HG03196 (cell line): ENCODE measurements at regions not wholly inside any gene's neighbourhood (a gene's known extent, or its start where the extent isn't known, plus 50 kb on each side); places are given as distances from the start of the nearest gene placed in this dataset.

Source experiments
- ATAC-seq: cut with Tn5 transposase; IDR thresholded peaks from one replicate; pipeline ENCODE4 v1.9.1; 2021; ENCODE audit not compliant: unreplicated experiment

DNA sequence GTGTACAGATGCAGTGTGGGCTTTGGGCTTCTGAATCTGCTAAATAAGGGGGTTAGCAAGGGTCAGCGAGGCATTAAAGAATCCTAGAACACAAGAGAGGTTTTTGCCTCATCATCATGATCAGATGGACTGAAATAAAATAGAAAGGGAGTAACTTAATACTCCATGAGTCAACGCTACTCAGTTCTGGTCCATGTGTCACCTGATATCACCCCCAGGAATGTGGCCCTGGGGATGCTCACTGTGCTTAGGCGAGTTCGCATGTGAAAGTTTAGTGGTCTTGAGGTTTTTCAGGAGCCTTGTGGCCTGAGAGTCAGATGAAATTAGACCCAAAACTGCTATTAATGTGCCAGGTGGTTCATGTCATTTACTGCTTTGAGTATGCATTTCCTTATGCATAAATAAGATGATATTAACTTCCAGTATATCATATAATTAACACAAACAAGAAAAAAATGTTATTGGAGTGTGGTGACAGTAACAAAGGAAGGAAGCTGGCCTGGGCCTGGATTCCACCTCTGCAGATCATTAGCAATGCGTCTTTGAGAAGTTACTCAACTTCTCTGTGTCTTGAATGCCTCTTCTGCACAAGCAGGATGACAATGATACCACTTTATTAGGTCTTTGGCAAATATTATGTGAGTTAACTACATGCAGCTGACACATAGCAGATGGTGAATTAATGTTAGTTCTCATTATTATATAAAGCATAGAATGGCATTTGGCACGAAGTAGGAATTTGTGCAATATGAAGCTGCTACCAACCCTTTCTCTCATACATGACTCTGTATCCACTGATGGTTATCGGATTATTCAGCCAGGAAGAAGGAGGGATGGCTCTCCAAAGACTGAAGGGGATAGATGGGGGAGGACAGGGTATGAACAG, 1272.6 kb downstream of the AACS start:
- ATAC-seq = no peak

DNA sequence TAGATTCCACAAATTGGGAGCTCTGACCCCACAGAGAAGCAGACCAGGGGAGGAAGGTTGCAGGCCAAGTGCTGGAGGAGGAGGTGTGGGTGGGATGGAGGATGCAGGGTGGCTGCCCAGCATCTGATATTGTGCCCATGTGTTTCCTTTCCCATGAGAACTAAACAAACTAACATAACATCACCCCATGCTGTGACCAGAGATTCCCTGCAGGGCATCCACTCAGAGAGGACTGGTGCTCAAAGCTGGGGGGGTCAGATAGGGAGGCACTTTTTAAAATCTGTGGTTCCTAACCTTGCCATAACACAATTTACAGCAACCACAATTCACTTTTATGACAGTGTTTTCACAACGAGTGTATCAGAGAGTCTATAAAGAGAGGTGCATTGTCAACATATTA, 1277.6 kb downstream of the AACS start:
- no peak for ATAC-seq

GRCh38 chr12:126343321-126343720, 1278.1 kb downstream of the AACS start:
- ATAC-seq = no peak

GRCh38 chr12:126346087-126346486, 1280.9 kb downstream of the AACS start:
- no peak for ATAC-seq

DNA sequence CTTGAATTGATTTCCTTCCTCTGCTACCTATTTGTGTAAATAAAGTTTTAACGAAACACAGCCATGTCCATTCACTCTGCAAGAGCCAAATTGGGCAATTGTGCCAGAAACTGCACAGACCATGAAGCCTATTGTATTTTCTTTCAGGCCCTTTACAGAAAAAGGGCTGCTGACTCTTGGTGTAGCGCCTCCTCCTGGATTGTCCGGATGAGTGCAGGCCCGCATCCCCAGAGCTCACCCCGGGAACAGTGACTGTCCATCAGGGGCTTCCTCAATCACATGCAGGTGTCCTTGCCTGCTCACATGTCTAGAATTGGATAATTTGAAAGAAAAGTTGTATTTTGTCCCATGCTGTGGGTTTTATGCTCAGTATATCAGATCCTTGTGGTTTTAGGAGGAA, 1282.2 kb downstream of the AACS start:
- ATAC-seq = no peak

GRCh38 chr12:126349383-126349782, 1284.1 kb downstream of the AACS start:
- no peak for ATAC-seq

DNA sequence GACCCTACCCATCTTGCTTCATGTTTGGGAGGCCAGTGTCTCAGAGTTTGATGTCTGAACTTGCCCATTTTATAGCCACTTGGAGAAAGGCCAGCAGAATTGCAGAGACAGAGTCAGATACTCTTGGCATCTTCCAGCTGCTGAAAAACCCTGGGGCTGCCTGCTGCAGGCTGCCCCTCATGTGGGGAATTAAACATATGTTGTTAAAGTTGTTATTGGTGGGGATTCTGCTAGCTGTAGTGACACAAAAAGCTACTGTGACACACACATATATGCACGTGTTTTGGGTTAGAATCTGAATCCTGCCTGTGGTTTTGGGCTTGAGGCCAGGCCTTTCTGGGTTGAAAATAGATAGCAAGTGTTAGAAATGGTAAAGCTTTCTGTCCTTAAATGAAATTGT, 1288.4 kb downstream of the AACS start:
- no peak for ATAC-seq

DNA sequence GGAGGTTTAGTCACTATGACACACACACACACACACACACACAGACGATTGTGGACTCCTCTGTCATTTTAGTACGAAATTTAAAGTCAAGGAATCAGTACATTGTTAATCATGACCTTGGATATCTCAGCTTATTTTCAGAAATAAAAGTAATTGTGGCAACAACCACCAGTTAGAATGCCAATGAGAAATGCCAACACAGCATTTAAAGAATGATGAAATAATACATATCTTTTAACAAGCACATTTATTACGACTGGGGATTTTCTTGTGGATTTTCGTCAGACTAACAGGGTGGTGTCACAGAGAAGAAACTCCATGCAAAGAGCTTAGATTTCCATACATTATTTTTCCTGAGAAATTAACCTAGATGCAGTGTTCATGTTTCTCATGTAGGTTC, 1289.4 kb downstream of the AACS start:
- no peak for ATAC-seq

DNA sequence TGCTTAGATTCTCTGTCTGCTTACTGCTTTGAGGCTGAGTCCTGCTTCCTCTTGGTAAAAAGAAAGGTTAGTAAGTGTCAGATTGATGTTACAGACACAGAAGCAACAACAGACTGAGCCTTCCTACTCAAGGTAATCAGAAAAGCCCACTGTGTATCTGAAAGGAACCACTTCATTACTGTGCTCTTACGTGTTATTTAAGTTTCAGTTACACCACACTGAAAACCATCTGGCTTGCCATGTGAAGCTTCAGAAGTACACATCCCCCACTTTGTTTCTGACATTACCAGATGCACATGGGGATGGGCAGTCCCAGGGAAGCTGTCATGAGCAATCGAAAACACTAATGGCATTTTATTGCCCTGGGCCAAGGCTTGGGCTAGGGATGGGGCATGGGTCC, 1290.1 kb downstream of the AACS start:
- no peak for ATAC-seq

- ATAC-seq = no peak
Measured at GRCh38 chr12:126358806-126359205, 1293.6 kb downstream of the AACS start.

DNA sequence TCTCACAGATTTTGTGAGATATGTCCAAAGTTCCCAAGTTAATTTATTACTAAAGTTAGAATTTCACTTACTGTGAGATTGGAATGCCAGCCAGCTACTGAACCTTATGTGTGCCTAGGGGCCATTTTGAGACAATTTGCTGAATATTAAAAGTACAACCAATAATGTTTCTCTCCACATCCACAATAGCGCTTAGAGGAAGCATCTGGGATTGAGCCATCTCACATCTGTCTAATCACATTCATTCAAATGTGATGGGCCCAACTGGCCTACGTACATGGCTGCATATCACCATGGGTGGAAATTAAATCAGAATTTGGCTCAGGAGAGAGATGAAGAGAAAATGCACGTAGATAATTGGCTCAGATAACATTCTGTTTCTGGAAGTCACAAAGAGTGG, 1294.0 kb downstream of the AACS start:
- no peak for ATAC-seq

- no peak for ATAC-seq
Measured at GRCh38 chr12:126361804-126362203, 1296.6 kb downstream of the AACS start.

DNA sequence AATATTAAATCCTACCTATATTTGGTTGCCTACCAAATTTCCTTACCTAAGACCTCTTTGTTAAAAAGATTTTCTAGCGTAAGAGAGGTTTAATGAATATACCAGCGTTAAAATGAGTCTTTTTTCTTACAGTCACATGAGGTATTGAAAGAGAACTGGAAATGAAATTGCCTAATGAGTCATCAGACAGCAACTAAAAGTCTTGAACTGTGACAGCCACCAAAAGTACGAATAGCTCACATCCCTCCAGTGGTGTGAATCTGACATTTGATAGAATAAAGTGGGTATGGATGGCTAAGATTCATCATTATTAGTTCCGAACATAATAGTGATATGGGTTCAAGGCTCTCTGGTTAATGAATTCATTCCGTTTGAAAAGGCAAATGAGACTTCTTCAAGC, 1297.3 kb downstream of the AACS start:
- no peak for ATAC-seq

DNA sequence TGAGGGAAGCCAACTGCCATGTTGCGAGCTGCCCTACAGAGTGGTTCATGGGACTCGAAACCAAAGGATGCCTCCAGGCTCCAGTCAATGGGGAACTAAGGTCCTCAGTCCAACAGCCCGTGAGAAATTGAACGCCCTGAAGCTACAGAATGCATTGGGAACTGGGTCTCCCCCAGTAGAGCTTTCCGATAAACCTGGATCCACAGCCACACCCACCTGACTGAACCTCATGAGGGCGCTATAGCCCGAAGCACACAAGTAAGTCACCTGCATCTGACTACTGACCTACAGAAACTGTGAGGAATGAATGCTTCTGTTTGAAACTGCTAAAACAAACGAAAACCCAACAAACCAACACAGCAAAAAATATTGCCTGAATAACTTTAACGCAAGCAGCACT, 1297.7 kb downstream of the AACS start:
- ATAC-seq = no peak

- ATAC-seq = no peak
Measured at GRCh38 chr12:126369487-126370463, 1304.5 kb downstream of the AACS start.

DNA sequence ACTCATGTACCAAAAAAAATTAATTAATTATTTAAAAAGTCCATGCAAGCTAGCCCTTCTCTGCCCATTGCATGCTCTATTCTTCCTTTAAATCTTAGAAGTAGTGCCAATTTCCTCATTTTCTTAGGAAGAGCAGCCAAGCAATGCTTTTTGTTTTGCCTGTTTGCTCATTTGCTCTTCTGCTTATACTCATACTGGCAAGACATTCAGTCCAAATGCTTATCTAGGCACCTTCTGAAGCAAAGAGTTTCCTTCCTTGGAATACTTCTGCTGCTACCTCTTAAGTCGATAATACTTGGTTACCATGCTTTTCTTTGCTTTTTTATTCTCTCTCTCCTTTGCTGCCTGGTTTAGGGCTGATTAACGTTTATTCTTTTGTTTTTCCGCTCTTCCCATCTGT, 1318.3 kb downstream of the AACS start:
- no peak for ATAC-seq

DNA sequence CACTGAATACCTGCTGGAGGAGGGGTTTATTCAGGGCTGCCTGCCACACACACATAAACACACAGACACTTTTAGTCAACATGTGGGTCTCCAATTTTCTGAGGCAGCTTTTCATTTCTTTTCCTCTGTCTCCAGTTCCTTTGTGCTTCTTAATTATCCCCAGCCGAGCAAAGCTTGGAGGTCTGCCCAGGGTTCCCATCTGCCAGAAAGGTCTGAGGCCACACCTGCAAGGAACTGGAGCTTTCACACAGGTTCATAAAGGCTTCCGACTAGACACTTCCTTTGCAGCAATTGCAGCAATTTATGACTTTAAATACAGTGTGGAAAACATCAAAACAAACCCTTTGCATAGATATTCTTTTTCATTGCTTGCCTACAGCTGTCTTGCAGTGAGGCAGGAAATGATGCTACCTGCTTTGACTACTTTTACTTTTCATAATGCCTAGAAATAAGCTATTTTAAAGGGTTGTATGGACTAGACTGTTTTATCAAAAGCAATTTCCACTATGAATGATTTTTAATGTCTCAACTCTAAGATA, 1318.9 kb downstream of the AACS start:
- no peak for ATAC-seq

DNA sequence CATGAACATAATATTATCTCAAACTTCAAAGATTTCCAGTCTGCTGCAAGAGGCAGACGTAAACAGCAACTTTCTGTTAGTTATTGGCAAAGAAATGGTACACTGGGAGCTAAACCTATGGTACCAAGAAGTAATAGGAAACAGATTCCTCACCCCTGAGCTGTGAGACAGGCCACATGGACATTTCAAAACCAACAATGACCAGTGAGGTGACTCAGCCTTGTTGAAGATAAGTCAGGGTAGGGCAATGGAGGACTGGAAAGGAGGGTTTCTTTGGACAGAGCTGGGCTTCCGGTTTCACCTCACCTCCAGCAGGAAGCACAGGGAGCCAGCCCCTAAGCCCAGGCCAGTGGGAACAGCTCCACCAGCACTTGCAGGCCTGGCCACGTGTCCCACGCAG, 1320.5 kb downstream of the AACS start:
- ATAC-seq = no peak

- ATAC-seq = no peak
Measured at GRCh38 chr12:126389220-126389841, 1324.1 kb downstream of the AACS start.

DNA sequence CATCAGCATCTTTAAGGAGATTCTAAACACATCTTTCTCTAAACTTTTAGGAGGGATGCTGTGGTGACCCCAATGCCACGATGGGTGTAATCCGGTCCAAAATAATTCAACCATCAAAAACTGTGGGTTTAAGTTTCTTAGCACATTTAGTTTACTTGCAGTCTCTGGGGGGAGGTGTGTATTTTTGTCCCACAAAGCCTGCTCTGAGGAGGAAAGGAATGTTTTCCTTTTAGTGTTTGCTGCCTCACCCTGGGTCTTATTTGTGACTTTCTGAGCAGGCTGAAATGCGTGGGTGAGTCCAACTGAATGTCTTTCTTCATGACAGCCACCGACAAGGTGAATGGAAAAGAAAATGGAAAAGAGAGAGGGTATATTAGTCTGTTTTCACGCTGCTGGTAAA, 1324.7 kb downstream of the AACS start:
- no peak for ATAC-seq

DNA sequence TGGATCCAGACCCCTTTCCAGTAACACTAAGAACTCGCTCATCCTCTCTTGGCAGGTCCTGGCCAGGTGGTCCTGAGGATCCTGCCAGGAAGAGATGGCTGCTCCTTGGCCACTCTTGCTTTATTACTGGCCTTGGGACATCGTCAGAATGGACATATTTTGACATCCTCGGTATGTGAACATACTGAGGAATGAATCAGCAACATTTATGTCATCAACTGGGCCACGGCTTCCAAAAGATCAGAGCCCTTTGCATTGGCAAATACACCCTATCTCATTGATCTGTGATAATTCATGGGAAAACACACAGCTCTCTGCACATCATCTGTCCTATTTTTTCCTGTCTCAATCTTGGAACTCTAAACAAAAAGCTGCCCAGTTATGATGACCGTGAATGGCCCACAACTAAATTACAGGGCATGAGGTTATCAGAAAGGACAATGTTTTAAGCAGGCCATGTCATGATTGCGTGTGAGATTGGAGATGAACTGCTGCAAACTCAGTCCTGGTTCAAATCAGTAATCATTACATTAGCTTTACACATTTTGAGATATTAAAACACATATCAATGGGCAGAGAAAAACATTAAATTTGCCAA, 1325.8 kb downstream of the AACS start:
- ATAC-seq = no peak
